Ammon's horn (tissue), 1 donor: ENCODE measurements at regions not wholly inside any gene's neighbourhood (a gene's known extent, or its start where the extent isn't known, plus 50 kb on each side); places are given as distances from the start of the nearest gene placed in this dataset.

Experiments
- DNase-seq: peaks from one replicate; pipeline ENCODE4 v3.0.0-alpha.2; 2016; ENCODE audit warnings: low spot score

DNA sequence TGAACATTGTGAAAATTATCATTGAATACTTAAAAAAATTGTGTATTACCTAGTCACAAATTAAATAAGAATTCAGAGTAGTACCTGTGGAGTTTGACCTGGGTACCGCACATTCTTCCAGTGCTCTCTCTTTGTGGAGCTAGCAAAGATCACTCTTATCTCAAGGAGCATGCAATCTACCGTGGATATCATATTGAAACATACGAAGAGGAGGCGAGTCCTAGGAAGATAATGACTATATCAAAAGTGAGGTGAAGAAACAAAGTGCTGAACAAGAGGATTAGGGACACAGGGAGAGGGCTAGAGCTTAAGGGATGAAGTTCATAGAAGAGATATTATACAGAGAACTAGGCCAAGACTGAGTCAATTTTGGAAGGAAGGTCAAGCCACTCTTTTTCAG, 55.9 kb upstream of the NR3C1 start:
- DNase-seq, result no peak

DNA sequence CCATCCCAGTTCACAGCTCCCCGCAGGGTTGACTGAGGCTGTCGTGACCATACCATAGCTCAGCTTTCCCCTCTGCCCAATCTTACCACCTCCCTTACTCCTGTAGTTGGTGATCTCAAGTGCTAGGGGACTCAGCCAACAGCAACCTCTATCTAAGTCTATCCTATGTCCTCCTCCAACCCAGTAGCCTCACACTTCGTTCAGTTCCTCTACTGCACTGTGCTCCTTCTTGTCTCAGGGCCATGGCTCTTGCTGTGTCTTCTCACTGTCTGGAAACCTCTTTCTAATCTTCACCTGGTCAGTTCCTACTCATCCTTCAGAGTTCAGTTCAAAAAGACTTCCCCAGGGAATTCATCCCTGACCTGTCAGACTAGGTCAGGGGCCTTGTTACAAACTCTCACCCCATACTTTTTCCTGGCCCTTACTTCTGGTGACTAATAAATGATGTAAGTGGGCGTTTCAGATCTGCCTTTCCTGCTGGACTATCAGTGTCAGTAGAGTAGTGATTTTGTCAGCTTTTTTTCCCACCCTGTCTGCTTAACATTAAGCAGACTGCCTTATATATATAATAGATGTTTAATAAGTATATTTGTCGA, 53.6 kb upstream of the NR3C1 start:
- no peak for DNase-seq

GRCh38 chr5:143454936-143455516, 51.5 kb upstream of the NR3C1 start:
- no peak for DNase-seq

DNA sequence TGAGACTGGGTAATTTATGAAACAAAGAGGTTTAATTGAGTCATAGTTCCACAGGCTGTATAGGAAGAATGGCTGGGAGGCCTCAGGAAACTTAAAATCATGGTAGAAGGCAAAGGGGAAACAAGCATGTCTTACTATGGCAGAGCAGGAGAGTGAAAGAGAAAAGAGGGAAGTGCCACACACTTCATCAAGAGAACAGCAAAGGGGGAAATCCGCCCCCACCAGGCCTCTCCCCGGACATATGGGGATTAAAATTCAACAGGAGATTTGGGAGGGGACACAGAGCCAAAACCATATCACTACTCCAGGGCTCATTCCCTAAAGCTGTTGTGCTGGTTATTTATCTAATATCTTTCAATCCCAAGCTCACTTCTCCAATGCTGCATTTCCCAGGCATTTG, 50.2 kb upstream of the NR3C1 start:
- DNase-seq, result no peak
